ENCODE measurements at regions not wholly inside any gene's neighbourhood (a gene's known extent, or its start where the extent isn't known, plus 50 kb on each side); places are given as distances from the start of the nearest gene placed in this dataset.
A peak's percentile ranks its signal among the peaks of the same experiment; 100 is the strongest.
"Not testable (repeated sequence)": the region's sequence is repeated elsewhere in the genome, so short reads cannot be mapped to it uniquely, and the experiment has no call there.

DNA sequence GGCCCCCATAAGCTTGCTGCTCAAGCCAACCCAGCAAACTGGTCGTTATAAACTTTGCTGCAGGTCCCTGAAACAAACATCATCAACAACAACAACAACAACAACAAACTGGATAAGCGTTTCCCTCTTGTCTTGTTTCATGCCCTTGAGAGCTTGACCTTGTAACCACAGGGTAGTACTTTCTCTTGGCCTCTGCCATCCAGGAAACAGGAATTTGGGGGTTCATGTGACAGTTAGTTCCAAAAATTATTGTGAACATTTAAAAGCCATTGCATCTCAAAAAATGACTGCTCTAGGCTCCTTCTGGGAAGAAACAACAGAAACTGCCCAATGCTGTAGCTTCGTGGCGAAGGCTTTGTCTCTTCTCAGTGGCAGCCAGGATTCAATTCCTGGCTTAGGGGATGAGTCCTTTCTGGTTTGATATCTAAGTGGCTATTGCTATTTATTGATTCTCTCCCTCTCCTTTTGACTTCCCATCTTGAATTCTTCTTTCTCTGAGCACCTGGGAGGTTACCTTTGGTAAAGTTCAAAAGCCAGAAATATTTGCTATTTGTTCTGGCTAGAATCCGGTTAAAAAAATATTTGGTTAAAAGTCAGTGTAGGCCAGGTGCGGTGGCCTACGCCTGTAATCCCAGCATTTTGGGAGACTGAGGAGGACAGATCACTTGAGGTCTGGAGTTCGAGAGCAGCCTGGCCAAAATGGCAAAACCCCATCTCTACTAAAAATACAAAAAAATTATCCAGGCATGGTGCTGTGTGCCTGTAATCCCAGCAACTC lies 52.0 kb upstream of the CPM start:
- peaks cover under 1% of the 10 kb centered on the region for H3K4me1 Mint-ChIP-seq
- no peak overlapping the region for H3K4me3 Mint-ChIP-seq
- H3K36me3 Mint-ChIP-seq (ENCODE audit: low read depth): peaks cover 7% of the 10 kb centered on the region
- H3K9me3 Mint-ChIP-seq: peaks cover 19% of the 10 kb centered on the region
- ATAC-seq (no peak), DNase-seq (no peak)
- no peak overlapping the region for H3K27ac Mint-ChIP-seq
- peaks cover 9% of the 10 kb centered on the region for H3K27me3 Mint-ChIP-seq

GRCh38 chr12:68997526-68997925 lies 64.6 kb upstream of the CPM start:
- not testable (repeated sequence) for H3K4me1 Mint-ChIP-seq; H3K27ac Mint-ChIP-seq; H3K27me3 Mint-ChIP-seq; ATAC-seq; H3K4me3 Mint-ChIP-seq; DNase-seq; H3K36me3 Mint-ChIP-seq (ENCODE audit: low read depth)
- H3K9me3 Mint-ChIP-seq: peaks cover 34% of the 10 kb centered on the region

GRCh38 chr12:68998041-68998440 lies 65.1 kb upstream of the CPM start:
- DNase-seq (no peak), ATAC-seq (no peak)
- no peak overlapping the region for H3K4me3 Mint-ChIP-seq
- H3K4me1 Mint-ChIP-seq: no peaks in the 10 kb centered on the region
- peaks cover 2% of the 10 kb centered on the region for H3K27me3 Mint-ChIP-seq
- H3K9me3 Mint-ChIP-seq: peaks cover 34% of the 10 kb centered on the region
- H3K36me3 Mint-ChIP-seq (ENCODE audit: low read depth): no peaks in the 10 kb centered on the region
- no peak overlapping the region for H3K27ac Mint-ChIP-seq

DNA sequence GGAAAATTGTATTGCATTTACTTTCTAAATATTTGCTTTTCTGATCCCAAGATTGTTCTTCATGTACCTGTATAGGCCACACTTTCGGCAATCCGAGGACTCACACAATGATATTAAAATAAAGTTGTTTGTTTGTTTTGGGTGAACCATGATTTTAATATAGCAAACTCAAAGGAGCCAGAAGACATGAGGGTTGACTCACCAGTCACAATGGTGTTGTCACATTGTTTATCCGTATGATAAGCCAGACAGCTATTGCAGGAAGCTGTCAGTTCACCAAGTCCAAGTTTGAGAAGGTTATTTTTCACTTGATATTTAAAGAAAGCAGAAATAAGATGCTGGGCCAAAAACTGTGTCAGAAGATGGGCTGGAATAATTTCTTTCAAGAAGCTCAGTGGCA lies 67.1 kb upstream of the CPM start:
- Mint-ChIP-seq H3K36me3 (ENCODE audit: low read depth) (no peaks in the 10 kb centered on the region), H3K4me3 (no peak overlapping the region), H3K27ac (no peak overlapping the region), H3K4me1 (no peaks in the 10 kb centered on the region), H3K27me3 (peaks cover 3% of the 10 kb centered on the region), H3K9me3 (peaks cover 28% of the 10 kb centered on the region)
- ATAC-seq (no peak), DNase-seq (no peak)

DNA sequence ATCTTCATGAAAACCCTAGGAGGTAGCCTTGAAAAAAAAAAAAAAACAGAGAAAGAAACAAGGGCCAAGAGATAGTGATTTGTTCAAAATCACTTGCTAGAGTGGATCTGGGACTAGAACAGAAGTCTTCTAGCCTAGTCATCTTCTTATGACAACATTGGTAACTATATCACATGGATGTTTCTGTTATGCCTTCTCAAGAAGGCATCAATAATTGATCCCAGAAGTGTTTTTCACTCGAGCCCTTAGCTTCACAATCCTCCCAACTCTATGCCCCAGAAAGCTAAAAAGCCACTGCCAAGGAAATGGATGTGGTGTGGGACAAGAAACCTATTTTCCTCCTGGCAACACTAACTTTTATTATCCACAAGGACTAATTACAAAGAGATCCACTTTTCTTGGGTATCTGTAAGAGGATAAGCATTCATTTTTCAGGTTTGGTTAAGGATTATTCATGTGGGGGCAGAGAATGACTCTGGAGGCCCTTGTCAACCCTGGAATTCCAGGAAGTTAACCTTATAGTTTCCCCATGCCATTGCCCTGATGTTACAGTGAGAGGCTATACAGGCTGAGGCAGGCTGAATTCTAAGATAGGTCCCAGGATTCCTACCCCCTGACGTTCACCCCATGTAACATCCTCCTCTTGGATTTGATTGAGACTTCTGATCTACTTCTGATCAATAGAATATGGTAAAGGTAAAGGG lies 67.7 kb upstream of the CPM start:
- no peaks in the 10 kb centered on the region for H3K36me3 Mint-ChIP-seq (ENCODE audit: low read depth)
- H3K4me1 Mint-ChIP-seq: no peaks in the 10 kb centered on the region
- no peak overlapping the region for H3K4me3 Mint-ChIP-seq
- no peak for ATAC-seq
- H3K27ac Mint-ChIP-seq: no peak overlapping the region
- no peak for DNase-seq
- H3K9me3 Mint-ChIP-seq: peaks cover 28% of the 10 kb centered on the region
- peaks cover 7% of the 10 kb centered on the region for H3K27me3 Mint-ChIP-seq

DNA sequence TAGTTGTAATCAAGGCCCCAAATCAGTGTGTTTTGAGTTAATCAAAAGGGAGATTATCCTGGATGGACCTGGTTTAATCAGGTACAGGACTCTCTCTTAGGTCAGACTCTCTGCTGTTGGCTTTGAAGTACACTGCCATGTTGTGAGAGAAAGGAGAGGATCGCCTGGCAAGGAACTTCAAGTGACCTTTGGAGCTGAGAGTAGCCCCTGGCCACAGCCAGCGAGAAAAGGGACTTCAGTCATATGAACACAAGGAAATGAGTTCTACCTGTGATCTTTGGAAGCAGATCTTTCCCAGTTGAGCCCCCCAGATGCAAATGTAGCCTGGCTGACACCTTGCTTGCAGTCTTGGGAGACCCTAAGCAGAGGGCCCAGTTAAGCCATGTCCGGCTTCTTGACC lies 68.3 kb upstream of the CPM start:
- no peak for ATAC-seq
- DNase-seq: no peak
- Mint-ChIP-seq H3K9me3 (peaks cover 28% of the 10 kb centered on the region), H3K4me3 (no peak overlapping the region), H3K36me3 (ENCODE audit: low read depth) (no peaks in the 10 kb centered on the region), H3K4me1 (no peaks in the 10 kb centered on the region), H3K27ac (no peak overlapping the region), H3K27me3 (peaks cover 12% of the 10 kb centered on the region)

DNA sequence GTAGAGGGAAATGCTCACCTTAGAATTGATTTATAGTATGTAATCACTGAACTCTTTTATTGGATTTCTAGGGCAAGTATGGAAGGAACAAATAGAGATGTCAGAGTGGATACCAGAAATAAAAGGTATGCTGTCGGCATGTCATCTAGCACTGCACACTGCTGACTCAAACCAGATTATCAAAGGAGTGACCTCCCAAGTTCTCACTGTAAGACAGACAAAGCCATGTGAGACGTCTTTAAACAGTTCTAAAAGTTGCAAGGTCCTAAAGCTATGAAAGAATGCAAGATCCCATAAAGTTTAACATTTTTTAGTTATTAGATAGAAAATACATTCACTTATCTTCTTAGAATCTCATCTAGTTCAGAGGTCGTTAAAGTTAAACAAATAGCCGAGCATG lies 70.0 kb upstream of the CPM start:
- Mint-ChIP-seq H3K27me3 (peaks cover 16% of the 10 kb centered on the region), H3K9me3 (peaks cover 16% of the 10 kb centered on the region), H3K4me1 (peaks cover 10% of the 10 kb centered on the region), H3K36me3 (ENCODE audit: low read depth) (no peaks in the 10 kb centered on the region), H3K4me3 (no peak overlapping the region), H3K27ac (no peak overlapping the region)
- ATAC-seq (no peak), DNase-seq (no peak)

GRCh38 chr12:69003991-69004390 lies 71.0 kb upstream of the CPM start:
- H3K36me3 Mint-ChIP-seq (ENCODE audit: low read depth): no peaks in the 10 kb centered on the region
- H3K27ac Mint-ChIP-seq: no peak overlapping the region
- no peak for ATAC-seq
- peaks cover 9% of the 10 kb centered on the region for H3K9me3 Mint-ChIP-seq
- peaks cover 18% of the 10 kb centered on the region for H3K4me1 Mint-ChIP-seq
- peaks cover 21% of the 10 kb centered on the region for H3K27me3 Mint-ChIP-seq
- DNase-seq: no peak
- no peak overlapping the region for H3K4me3 Mint-ChIP-seq

GRCh38 chr12:69007101-69007854 lies 74.3 kb upstream of the CPM start:
- Mint-ChIP-seq H3K4me1 (peaks cover 18% of the 10 kb centered on the region), H3K4me3 (peak overlapping the region; percentile 51), H3K9me3 (no peaks in the 10 kb centered on the region), H3K27me3 (peaks cover 28% of the 10 kb centered on the region), H3K36me3 (ENCODE audit: low read depth) (no peaks in the 10 kb centered on the region), H3K27ac (peak overlapping the region; percentile 24)
- DNase-seq (peak; percentile 4), ATAC-seq (peak; percentile 85)

DNA sequence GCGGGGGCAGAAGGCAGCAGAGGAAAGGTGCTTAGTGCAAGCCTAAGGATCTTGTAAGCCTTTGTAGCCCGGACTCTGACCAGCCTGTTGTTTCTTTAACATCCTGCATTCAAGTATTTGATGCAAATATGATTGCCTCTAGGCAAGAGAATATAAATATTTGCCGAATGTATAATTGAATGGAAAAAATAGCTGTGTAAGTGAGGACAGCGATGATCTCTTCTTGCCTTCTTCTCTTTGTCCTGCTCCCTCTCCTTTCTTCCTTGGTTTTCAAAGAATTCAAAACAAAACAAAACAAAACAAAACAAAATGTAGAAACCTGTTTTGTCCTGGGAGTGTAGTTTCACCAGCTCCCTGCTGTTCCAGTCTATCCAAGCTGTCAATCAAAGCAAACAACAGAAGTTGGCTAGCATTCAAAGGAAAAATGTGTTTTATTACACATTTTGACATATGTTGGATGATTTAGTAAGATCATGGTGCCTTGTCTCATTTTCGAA lies 74.9 kb upstream of the CPM start:
- no peaks in the 10 kb centered on the region for H3K36me3 Mint-ChIP-seq (ENCODE audit: low read depth)
- ATAC-seq (no peak), DNase-seq (no peak)
- H3K4me1 Mint-ChIP-seq: peaks cover 18% of the 10 kb centered on the region
- peaks cover 28% of the 10 kb centered on the region for H3K27me3 Mint-ChIP-seq
- H3K4me3 Mint-ChIP-seq: no peak overlapping the region
- H3K9me3 Mint-ChIP-seq: no peaks in the 10 kb centered on the region
- peak overlapping the region; percentile 24 for H3K27ac Mint-ChIP-seq

DNA sequence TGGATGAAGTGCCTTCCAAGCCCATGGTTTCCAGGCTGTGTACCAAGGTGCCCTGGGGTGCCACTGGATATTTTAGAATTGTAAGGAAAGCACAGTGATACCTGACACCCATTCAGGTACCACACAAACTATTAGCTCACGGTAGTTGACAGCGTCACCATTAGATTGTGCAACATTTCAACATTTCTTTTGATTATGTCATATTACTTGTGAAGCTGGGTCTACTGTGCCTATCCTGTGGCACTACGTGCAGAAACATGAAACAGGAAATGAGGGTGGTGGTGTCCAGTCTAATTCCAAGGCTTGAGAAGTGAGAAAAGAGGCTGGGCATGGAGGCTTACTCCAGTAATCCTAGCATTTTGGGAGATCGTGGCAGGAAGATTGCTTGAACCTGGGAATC lies 75.5 kb upstream of the CPM start:
- no peak for DNase-seq

DNA sequence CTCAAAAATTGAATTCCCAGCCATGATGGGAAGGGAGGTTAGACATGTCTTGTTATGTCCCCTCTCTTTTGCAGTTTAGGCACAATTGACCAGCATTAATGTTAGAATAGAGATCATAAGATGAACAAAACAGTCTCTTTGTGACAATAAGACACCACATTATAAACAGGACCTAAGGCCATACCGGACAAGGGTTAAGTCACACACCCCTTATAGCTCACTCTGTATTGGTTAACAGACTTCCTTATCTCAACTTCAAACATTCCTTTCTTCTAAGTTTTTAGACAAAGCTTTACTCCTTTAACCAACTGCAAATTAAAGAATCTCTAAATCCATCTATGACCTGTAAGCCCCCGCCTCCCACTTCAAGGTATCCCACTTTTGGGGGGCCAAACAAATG lies 81.1 kb upstream of the CPM start:
- no peaks in the 10 kb centered on the region for H3K9me3 Mint-ChIP-seq
- no peaks in the 10 kb centered on the region for H3K4me1 Mint-ChIP-seq
- DNase-seq (no peak), ATAC-seq (no peak)
- no peaks in the 10 kb centered on the region for H3K36me3 Mint-ChIP-seq (ENCODE audit: low read depth)
- no peak overlapping the region for H3K27ac Mint-ChIP-seq
- peaks cover 8% of the 10 kb centered on the region for H3K27me3 Mint-ChIP-seq
- no peak overlapping the region for H3K4me3 Mint-ChIP-seq

More for the DNA sequence above, 75.5 kb upstream of the CPM start:
- no peak overlapping the region for H3K4me3 Mint-ChIP-seq
- peaks cover 18% of the 10 kb centered on the region for H3K4me1 Mint-ChIP-seq
- peaks cover 28% of the 10 kb centered on the region for H3K27me3 Mint-ChIP-seq
- no peaks in the 10 kb centered on the region for H3K9me3 Mint-ChIP-seq
- no peak overlapping the region for H3K27ac Mint-ChIP-seq
- no peaks in the 10 kb centered on the region for H3K36me3 Mint-ChIP-seq (ENCODE audit: low read depth)
- ATAC-seq: no peak

- ATAC-seq: no peak
- Mint-ChIP-seq H3K9me3 (no peaks in the 10 kb centered on the region), H3K36me3 (ENCODE audit: low read depth) (no peaks in the 10 kb centered on the region), H3K4me1 (no peaks in the 10 kb centered on the region), H3K27ac (no peak overlapping the region), H3K4me3 (no peak overlapping the region), H3K27me3 (peaks cover 6% of the 10 kb centered on the region)
- DNase-seq: no peak
These were observed 82.0 kb upstream of the CPM start for GRCh38 chr12:69015017-69015416.

DNA sequence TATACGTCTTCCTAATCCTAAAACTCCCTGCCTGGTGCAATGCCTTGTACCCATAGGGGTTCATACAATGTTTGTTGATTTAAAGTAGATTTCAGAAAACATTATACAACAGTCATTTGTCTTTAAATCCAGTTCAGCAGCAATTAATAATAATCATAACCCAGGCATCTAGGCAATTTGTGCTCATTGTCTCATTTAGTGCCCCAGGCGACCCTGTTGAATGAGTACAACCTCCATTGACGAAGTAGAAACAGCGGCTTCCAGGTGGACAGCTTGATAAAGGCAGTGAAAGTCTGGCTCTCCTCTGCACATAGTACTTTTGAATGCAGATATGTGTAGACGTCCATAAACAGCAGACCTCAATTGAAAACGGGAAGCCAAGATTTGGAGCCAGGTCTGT lies 82.9 kb upstream of the CPM start:
- Mint-ChIP-seq H3K4me1 (no peaks in the 10 kb centered on the region), H3K27ac (no peak overlapping the region), H3K36me3 (ENCODE audit: low read depth) (no peaks in the 10 kb centered on the region), H3K4me3 (no peak overlapping the region), H3K27me3 (peaks cover 6% of the 10 kb centered on the region), H3K9me3 (no peaks in the 10 kb centered on the region)
- DNase-seq (no peak), ATAC-seq (no peak)

- H3K4me1 Mint-ChIP-seq: no peaks in the 10 kb centered on the region
- H3K27me3 Mint-ChIP-seq: peaks cover 6% of the 10 kb centered on the region
- H3K9me3 Mint-ChIP-seq: no peaks in the 10 kb centered on the region
- no peak for DNase-seq
- no peak for ATAC-seq
- no peak overlapping the region for H3K27ac Mint-ChIP-seq
- no peaks in the 10 kb centered on the region for H3K36me3 Mint-ChIP-seq (ENCODE audit: low read depth)
- H3K4me3 Mint-ChIP-seq: no peak overlapping the region
These were observed 86.1 kb upstream of the CPM start for GRCh38 chr12:69019082-69019481.

Measured in activated naive CD8-positive, alpha-beta T cell treated with anti-CD3 and anti-CD28 coated beads, Interleukin-2, amount 50 U/mL, for 24 hours (primary cell).